GM21528 (cell line): ENCODE measurements at regions not wholly inside any gene's neighbourhood (a gene's known extent, or its start where the extent isn't known, plus 50 kb on each side); places are given as distances from the start of the nearest gene placed in this dataset.

Experiments used
- ATAC-seq: cut with Tn5 transposase; IDR thresholded peaks from one replicate; pipeline ENCODE4 v1.9.1; 2021; ENCODE audit warnings: mild to moderate bottlenecking, moderate library complexity; ENCODE audit not compliant: unreplicated experiment, low FRiP score

- no peak for ATAC-seq
Measured at GRCh38 chr9:89872913-89873707, 268.3 kb downstream of the GADD45G start.

GRCh38 chr9:89873801-89874200, 269.0 kb downstream of the GADD45G start:
- ATAC-seq: no peak

GRCh38 chr9:89874351-89875321, 269.8 kb downstream of the GADD45G start:
- no peak for ATAC-seq

GRCh38 chr9:89877051-89878002, 272.5 kb downstream of the GADD45G start:
- ATAC-seq: no peak

- ATAC-seq: no peak
Measured at GRCh38 chr9:89878003-89878411, 273.2 kb downstream of the GADD45G start.

GRCh38 chr9:89878687-89879086, 273.9 kb downstream of the GADD45G start:
- no peak for ATAC-seq

- ATAC-seq: no peak
Measured at GRCh38 chr9:89879276-89879675, 274.5 kb downstream of the GADD45G start.

- ATAC-seq: no peak
Measured at GRCh38 chr9:89879701-89880100, 274.9 kb downstream of the GADD45G start.

GRCh38 chr9:89880161-89880560, 275.3 kb downstream of the GADD45G start:
- no peak for ATAC-seq

GRCh38 chr9:89880721-89881120, 275.9 kb downstream of the GADD45G start:
- no peak for ATAC-seq

GRCh38 chr9:89881431-89881830, 276.6 kb downstream of the GADD45G start:
- ATAC-seq: no peak

- no peak for ATAC-seq
Measured at GRCh38 chr9:89882930-89883361, 278.1 kb downstream of the GADD45G start.

GRCh38 chr9:89883401-89884341, 278.9 kb downstream of the GADD45G start:
- no peak for ATAC-seq

- no peak for ATAC-seq
Measured at GRCh38 chr9:89884356-89885083, 279.7 kb downstream of the GADD45G start.

GRCh38 chr9:89885156-89885555, 280.3 kb downstream of the GADD45G start:
- ATAC-seq: no peak

GRCh38 chr9:89886281-89886700, 281.5 kb downstream of the GADD45G start:
- ATAC-seq: no peak

- no peak for ATAC-seq
Measured at GRCh38 chr9:89887286-89887685, 282.5 kb downstream of the GADD45G start.

GRCh38 chr9:89888233-89888632, 283.4 kb downstream of the GADD45G start:
- ATAC-seq: no peak
